HG03571 (cell line): ENCODE measurements at regions not wholly inside any gene's neighbourhood (a gene's known extent, or its start where the extent isn't known, plus 50 kb on each side); places are given as distances from the start of the nearest gene placed in this dataset.

ENCODE experiments used
- ATAC-seq: cut with Tn5 transposase; IDR thresholded peaks from one replicate; pipeline ENCODE4 v1.9.1; 2021; ENCODE audit not compliant: unreplicated experiment

- no peak for ATAC-seq
These were observed 447.8 kb downstream of the MTRR start for GRCh38 chr5:8316608-8317280.

DNA sequence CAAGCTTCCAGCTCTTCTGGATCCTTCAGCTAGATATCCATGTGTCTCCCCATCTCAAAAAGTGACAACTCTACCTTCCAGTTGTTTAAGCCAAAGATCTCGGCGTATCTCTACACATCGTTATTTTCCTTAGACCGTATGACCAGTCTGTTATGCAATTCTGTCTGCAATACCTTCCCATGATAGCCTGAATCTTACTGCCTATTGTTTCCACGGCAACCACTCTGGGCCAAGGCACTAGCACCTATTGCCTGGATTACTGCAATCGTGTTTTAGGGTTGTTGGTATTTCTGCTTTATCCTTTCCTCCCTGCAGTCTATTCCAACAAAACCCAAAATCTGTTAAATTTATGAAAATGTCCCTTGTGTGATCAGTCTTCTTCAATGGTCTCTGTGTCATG is 448.4 kb downstream of the MTRR start:
- no peak for ATAC-seq

DNA sequence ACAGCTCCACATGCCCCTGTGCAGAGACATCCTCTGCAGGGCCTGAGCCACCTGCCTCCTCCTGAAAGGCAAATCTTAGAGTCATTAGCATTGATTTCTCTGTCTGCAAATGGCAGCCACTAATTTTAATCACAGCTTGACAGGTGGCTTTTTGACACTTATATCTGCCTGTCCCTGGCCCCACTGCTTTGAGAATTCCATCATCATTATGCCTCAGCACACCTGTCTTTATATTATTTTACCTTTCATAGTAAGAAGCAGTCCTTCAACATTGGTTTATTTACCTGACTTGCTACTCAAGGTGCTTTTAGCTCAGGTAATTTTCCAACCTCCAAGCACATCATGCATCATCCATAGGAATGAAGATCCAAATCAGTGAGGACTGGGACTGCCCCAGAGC is 451.3 kb downstream of the MTRR start:
- no peak for ATAC-seq

DNA sequence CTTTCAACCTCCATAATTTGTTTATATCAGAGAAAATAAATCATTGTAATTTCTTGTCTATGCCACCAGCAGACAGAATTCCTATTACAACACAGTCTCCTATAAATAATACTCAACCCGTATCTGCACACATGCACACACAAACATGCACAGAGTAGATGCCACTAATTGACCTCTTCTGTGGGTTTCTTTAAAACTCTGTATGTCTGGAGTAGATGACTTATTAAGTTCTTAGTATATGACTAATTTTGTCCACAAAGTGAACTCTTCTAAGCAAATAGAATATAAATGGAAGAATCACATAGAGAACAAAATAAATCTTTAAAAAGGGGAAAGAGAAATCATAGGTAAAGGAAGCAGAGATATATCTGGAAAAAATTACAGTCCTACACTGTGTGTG is 452.3 kb downstream of the MTRR start:
- ATAC-seq = no peak

DNA sequence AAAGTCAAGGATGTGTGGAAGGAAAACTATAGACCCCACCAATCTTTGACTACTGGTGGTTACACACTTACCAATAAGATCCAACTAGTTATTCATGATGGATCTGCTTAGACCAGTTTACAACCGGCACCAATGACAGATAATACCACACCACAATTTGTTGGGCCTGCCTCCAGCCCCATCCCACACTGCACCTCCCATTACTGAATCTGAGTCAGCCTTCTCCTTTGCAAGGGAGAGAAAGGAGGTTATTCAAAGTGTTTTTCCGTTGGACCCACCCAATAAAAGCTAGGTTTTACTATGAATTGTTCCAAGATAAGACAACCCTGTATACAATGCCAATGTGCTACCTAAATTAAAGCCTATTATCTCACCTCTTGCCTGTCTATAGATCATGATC is 453.5 kb downstream of the MTRR start:
- ATAC-seq = no peak

- ATAC-seq = no peak
These were observed 458.1 kb downstream of the MTRR start for GRCh38 chr5:8327016-8327415.

GRCh38 chr5:8329773-8330172 is 460.8 kb downstream of the MTRR start:
- no peak for ATAC-seq

DNA sequence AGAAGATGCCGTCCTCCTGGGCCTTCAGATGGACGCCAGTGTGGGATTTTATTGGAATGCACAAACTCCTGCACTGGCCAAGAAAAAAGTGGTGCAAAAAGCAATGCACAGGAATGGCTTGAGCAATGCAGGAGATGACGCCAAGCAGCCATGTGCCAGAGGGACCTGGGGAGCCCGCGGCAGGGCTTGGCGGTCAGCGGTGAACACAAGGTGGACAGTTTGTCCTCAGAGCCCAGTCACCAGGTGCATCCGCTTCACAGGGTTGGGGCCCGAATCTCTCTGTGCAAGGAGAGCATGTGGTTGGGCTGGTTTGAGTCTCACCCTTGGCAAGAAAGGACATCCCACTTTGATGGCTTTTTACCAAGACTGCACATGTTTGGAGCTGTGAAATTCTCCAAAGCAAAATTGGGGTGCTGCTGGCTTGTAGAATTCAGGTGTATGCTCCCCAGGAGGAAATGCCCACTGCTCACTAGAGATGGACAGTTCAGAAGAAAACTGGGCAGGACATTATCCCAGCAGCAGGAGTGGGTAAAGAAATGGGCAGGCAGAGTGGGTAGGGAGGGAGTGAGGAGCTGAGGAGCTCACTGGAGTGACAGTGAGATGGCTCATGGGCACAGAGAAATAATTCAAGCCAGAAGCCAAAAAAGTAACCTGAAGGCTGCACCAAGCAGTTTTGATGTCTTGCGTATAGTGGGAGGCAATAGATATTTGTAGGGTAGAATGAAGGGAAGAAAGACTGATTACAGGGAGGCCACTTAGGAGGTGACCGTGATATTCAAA is 463.9 kb downstream of the MTRR start:
- ATAC-seq = no peak

DNA sequence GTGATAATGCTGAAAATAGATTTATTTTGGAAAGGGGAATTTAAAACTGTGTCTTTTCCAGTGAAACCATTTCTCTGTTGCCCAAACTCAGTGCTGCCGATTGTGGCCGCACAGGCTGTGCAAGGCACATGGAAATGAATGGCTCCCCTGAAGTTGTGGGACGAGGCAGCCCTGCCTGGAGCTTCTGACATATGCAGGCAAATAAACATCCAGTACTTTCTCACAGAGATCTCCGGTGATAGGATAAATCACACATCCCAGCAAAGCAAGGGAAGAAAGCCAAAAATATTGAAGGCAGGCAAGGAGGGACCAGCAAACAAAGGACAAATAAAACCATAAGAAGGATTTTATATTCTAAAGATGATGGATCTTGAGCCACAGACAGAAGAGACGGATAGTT is 464.5 kb downstream of the MTRR start:
- ATAC-seq = no peak

GRCh38 chr5:8333977-8334376 is 465.0 kb downstream of the MTRR start:
- ATAC-seq = no peak

DNA sequence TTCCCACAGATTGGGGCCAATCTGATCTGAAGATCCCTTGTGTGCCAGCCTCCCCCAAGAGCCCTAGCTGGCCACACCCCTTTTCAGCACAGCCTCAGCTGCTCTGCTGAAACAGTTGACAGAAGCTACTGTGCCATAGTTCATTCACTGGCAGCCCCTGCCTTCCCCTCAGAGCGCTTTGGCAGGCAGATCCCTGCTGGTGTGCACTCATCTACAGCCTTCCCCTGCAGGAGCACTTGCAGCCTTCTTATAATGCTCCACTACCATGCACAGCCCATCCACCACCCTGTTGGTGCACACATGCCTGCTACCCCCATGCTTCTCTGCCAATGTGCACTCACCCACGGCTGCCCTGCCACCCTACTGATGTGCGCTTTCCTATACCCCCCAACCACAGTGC is 471.3 kb downstream of the MTRR start:
- ATAC-seq = no peak

DNA sequence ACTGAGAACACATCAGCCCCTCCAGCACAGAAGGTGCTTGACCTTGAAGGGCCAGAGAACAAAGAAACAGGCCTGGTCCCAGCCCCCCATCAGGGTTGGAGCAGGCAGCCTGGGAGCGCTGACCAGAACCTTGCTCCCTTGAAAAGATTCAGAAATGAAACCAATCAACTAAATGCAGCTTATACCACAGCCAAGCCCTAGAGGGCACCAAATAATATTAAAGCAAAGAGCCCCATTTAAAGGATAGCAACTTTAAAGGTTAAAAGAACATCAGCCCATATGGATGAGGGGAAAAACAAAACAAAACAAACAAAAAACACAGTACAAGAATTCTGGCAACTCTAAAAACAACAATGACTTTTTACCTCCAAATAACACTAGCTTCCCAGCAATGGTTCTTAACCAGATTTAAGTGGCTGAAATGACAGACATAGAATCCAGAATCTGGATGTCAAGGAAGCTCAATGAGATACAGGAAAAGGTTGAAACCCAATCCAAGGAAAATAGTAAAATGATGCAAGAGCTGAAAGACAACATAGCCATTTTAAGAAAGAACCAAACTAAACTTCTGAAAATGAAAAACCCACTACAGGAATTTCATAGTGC is 471.9 kb downstream of the MTRR start:
- no peak for ATAC-seq

DNA sequence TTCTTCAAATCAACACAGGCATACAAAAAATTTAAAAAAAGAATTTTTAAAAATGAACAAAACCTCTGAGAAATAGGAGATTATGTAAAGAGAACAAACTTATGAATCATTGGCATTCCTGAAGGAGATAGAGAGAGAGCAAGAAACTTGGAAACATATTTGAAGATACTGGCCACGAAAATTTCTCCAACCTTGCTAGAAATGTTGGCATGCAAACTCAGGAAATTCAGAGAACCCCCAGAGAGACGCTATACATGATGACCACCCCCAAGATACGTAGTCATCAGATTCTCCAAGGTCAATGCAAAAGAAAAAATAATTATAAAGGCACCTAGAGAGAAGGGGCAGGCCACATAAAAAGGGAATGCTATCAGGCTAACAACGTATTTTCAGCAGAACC is 472.5 kb downstream of the MTRR start:
- no peak for ATAC-seq

GRCh38 chr5:8347984-8348383 is 479.0 kb downstream of the MTRR start:
- no peak for ATAC-seq

DNA sequence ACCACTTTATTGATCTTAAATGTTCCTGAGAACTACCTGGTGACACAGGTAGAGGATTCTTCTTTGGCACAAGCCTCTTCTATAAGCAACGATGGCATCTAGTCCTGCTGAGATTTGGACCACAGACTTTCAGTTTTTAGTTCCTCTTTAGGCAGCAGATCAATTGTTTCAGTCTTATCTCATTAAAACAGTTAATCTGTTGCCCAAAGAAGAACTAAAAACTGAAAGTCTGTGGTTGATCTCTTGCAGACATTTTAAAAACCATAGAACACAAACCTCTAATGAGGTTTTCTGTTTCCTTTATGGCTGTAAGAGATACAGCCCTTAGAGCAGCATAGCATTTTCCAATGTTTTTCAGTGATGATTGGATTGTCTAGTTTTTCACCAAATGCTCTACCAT is 480.9 kb downstream of the MTRR start:
- peak; percentile 97 for ATAC-seq

- ATAC-seq = no peak
These were observed 481.8 kb downstream of the MTRR start for GRCh38 chr5:8350644-8351339.

GRCh38 chr5:8355981-8356380 is 487.0 kb downstream of the MTRR start:
- no peak for ATAC-seq

- no peak for ATAC-seq
These were observed 491.1 kb downstream of the MTRR start for GRCh38 chr5:8360012-8360411.

DNA sequence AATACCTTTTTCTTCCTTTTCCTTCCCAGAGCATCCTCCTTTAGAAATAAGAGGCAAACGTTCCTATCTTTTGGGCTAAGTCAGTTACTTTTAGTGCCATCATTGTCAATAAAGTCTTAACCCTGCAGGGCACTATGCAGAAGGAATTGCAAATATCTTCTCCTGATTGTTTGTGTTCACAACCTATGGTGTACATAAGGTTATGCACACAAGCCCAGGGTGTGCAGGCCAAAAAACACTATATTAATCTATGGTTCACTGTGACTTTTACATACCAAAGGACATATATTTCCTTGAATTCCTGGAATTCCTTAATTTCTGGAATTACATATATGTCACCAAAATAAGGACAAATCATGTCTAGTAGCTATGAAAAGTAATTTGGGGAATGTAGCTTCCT is 493.5 kb downstream of the MTRR start:
- ATAC-seq = no peak

GRCh38 chr5:8363138-8363537 is 494.2 kb downstream of the MTRR start:
- no peak for ATAC-seq

GRCh38 chr5:8366266-8366665 is 497.3 kb downstream of the MTRR start:
- no peak for ATAC-seq

- ATAC-seq = no peak
These were observed 507.5 kb downstream of the MTRR start for GRCh38 chr5:8376478-8376877.
